Panc1 (cell line): ENCODE measurements at regions not wholly inside any gene's neighbourhood (a gene's known extent, or its start where the extent isn't known, plus 50 kb on each side); places are given as distances from the start of the nearest gene placed in this dataset.

Experiments used
- POLR2AphosphoS5 ChIP-seq: IDR thresholded peaks from 2 replicates; pipeline ENCODE4 v1.6.1; 2012; ENCODE audit warnings: mild to moderate bottlenecking, low read depth, low read length, moderate library complexity
- TCF7L2 ChIP-seq: IDR thresholded peaks from 2 replicates; pipeline ENCODE4 v1.6.1; 2011; ENCODE audit warnings: mild to moderate bottlenecking, low read depth, low read length, inconsistent platforms
- TF ChIP-seq, protein P1 (sequence below): fragments of 450-650 bp; IDR thresholded peaks from 2 replicates; pipeline ENCODE4 v1.5.1; 2017; ENCODE audit warnings: mild to moderate bottlenecking

DNA sequence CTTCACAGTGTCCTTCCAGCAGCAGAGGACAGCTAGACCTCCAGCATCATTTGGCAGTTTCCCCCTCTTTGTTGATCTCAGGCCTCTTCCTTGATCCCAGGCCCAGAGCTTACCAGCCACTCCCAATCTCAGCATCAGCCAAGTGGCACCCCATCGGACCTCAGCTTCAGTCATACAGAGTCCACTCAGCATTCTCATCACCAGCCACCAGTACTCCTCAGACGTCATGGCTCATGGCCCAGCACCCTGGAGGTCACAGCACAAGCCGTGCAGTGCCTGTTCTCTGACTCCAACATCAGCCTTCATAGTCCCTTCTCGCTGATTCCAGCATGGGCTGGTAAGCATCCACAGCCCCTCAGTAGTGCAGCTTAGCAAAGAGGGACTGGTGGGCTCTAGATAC is 487.6 kb upstream of the DAB1 start:
- TF ChIP-seq, protein P1, sequence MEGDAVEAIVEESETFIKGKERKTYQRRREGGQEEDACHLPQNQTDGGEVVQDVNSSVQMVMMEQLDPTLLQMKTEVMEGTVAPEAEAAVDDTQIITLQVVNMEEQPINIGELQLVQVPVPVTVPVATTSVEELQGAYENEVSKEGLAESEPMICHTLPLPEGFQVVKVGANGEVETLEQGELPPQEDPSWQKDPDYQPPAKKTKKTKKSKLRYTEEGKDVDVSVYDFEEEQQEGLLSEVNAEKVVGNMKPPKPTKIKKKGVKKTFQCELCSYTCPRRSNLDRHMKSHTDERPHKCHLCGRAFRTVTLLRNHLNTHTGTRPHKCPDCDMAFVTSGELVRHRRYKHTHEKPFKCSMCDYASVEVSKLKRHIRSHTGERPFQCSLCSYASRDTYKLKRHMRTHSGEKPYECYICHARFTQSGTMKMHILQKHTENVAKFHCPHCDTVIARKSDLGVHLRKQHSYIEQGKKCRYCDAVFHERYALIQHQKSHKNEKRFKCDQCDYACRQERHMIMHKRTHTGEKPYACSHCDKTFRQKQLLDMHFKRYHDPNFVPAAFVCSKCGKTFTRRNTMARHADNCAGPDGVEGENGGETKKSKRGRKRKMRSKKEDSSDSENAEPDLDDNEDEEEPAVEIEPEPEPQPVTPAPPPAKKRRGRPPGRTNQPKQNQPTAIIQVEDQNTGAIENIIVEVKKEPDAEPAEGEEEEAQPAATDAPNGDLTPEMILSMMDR: no peak
- TF ChIP-seq POLR2AphosphoS5 (no peak), TCF7L2 (no peak)
